NCI-H1105 treated with DMSO at 0.1 percent for 48 hours (cell line): ENCODE measurements at regions not wholly inside any gene's neighbourhood (a gene's known extent, or its start where the extent isn't known, plus 50 kb on each side); places are given as distances from the start of the nearest gene placed in this dataset.
"Not testable (repeated sequence)": the region's sequence is repeated elsewhere in the genome, so short reads cannot be mapped to it uniquely, and the experiment has no call there.

ENCODE experiments used
- DNase-seq: peaks from one replicate; lab custom pipeline; 2025; lab: John Stamatoyannopoulos, UW

DNA sequence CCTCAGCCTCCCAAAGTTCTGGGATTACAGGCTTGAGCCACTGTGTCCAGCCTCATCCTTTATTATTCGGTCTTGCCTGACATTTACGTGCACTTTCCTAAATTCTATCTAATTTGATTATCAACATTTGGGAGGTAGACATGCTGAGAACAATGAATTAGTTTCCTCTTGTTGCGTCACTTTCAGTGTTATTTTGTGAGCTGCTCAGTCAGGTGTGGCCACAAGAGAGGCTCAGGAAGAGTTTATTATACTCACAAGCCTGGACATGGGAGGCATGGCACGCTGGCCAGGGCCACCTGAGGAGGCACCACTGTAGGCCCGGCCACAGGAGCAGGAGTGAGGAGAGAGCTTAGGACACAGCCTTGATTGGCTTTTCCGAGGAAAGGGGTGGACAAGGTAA lies 59.7 kb upstream of the RBFOX2 start:
- no peak for DNase-seq

DNA sequence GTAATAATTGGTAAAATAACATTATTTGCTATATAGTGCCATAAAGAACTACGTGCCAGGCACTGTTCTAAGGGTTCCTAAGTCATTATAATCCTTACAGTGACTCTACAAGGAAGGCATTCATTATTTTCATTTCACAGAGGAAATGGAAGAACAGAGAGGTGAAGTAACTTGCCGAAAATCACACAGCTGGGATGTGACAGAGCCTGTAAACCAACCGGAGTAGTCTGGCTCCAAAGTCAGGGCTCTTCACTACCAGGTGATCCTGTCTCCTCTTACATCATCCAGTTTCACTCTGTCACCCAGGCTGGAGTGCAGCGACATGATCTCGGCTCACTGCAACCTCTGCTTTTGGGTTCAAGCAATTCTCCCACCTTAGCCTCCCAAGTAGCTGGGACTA lies 59.2 kb upstream of the RBFOX2 start:
- no peak for DNase-seq

DNA sequence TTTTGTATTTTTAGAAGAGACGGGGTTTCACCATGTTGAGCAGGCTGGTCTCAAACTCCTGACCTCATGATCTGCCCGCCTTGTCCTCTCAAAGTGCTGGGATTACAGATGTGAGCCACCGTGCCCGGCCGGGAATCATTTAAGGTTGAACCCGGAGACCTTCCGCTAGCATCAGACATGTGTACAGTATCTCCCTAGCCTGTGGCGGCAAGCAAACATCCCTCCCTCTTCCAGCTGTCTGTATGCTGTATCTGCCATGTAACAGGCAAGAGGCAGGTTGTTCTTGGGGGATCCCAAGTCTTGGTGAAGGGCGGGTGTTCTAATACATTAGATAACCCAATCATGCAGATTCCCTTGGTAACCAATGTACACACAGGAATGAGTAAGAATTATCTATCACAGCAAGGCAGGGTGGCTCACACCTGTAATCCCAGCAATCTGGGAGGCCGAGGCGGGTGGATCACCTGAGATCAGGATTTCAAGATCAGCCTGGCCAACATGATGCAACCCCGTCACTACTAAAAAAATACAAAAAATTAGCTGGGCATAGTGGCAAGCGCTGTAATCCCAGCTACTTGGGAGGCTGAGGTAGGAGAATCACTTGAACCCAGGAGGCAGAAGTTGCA lies 58.1 kb upstream of the RBFOX2 start:
- DNase-seq, result no peak

DNA sequence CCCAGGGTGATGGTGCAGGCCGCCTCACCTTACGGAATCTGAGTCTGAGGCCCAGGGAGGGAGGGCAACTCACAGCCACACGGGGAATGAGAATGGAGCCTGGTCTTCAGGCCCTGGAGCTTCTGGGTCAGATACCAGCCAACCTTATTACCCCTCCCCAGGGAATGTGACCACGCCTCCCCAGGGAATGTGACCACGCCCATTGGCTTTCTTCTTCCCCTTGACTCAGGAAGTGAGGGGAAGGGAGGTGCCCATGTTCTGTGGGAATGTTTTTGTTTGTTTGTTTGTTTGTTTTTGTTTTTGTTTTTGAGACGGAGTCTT lies 57.5 kb upstream of the RBFOX2 start:
- DNase-seq, result no peak

DNA sequence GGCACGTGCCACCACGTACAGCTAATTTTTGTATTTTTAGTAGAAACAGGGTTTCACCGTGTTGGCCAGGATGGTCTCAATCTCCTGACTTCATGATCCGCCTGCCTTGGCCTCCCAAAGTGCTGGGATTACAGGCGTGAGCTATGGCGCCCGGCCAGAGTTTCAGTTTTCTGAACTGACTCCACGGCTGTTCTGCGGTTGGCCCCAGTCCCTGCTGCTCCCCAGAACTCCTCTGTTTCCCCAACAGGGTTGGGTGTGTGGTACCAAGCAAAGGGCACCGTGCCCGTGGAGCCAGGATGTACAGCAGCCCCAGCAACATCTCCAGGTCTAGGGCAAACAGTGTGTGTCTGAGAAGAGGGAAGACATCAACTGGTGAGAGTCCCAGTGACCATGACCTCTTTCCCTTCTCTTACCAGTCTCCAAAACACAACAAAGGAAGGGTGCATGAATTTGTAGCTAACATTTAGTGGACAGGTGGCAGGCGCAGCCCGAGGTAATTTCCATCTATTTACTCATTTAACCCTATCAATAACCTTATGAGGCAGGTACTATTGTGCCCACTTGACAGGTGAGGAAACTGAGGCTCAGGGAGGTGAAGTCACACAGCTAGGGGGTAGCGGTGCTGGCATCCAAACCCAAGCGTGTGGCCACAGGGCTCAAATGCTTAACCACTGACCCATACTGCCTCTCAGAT lies 57.0 kb upstream of the RBFOX2 start:
- DNase-seq, result no peak

DNA sequence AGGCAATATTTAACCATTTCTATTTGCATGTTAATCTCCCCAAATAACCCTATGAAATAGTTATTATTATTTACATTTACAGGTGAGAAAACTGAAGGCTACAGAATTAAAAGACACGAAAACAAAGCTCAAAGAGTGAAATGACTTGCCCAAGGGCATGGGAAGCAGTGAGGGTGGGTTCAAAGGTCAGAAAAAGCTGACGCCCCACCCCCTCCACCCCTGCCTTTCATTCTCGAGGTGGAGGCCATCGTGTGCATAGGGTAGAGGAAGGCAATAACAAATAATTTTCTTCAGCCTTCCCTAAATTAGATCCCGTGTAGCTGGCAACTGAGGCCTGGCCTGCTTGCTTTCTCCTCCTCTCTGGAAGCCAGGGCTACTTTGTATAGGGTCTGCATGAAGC lies 56.1 kb upstream of the RBFOX2 start:
- DNase-seq, result no peak

DNA sequence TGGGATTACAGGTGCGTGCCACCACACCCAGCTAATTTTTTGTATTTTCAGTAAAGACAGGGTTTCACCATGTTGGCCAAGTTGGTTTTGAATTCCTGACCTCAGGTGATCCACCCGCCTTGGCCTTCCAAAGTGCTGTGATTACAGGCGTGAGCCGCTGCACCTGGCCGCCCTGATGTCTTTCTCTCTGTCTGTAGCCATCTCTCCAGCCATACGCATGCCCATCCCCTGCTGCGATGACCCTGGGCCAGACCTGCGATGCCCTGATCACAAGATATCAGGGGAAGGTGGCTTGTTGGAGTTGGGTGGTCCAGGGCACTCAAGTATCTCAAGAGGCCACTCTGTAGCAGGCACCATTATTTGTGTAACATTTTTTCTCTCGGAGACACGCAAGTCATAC lies 54.4 kb upstream of the RBFOX2 start:
- DNase-seq, result no peak

DNA sequence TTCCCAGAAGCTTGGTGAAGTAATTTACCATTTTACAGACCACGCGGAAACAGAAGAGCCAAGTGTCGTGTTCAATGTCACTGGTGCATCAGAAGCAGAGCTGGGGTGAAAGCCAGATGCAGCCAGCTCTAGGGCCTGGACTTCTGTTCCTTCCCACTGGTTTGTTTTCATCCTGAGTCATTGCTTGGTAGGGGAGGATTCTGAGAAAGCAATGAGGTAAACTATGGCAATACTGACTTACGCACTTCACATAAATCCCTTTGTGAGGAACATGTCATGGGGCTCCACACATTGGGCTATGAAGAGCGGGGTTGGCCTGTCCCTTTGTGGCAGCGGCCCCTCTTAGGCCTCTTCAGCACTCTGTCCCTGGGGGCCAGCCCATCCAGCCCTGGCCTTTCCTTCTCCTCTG lies 52.4 kb upstream of the RBFOX2 start:
- DNase-seq, result no peak

DNA sequence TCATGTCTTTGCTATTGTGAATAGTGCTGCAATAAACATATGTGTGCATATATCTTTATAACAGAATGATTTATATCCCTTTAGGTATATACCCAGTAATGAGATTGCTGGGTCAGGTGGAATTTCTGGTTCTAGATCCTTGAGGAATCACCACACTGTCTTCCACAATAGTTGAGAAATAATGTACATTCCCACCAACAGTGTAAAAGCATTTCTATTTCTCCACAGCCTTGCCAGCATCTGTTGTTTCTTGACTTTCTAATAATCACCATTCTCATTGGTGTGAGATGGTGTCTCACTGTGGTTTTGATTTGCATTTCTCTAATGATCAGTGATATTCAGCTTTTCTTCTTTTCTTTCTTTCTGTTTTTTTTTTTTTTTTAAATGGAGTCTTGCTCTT lies 51.7 kb upstream of the RBFOX2 start:
- DNase-seq, result not testable (repeated sequence)

DNA sequence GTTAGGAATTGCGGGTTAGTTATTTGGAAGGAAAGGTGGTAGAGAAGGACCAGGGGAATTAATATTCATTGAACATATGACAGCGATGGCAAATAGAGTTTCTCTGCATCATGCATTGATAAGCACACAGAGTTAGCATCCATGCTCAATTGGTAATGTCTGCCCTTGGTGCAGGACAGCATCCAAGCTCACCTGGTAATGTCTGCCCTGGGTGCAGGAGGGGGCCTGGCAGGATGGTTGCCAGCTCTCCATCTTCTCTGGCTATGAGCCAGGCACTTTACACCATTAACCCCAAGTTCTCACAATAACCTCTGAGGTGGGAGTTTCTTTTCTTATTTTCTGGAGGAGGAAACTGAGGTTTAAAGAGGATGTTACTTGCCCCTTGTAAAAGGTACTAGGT lies 50.4 kb upstream of the RBFOX2 start:
- DNase-seq, result peak; percentile 43
